H9 (cell line): ENCODE measurements at regions not wholly inside any gene's neighbourhood (a gene's known extent, or its start where the extent isn't known, plus 50 kb on each side); places are given as distances from the start of the nearest gene placed in this dataset.
"Not testable (repeated sequence)": the region's sequence is repeated elsewhere in the genome, so short reads cannot be mapped to it uniquely, and the experiment has no call there.

Experiments used
- DNase-seq: peaks from one replicate; pipeline ENCODE4 v3.0.0-alpha.2; 2017
- H2AFZ ChIP-seq: one replicate; pipeline ENCODE4 v1.6.1; 2013; ENCODE audit warnings: mild to moderate bottlenecking, low read length, control low read depth, moderate library complexity
- H2AK5ac ChIP-seq: 2 replicates; pipeline ENCODE4 v1.6.1; 2013; ENCODE audit warnings: low read length, control low read depth, mixed read lengths; ENCODE audit not compliant: insufficient read length
- H2BK120ac ChIP-seq: one replicate; pipeline ENCODE4 v1.6.1; 2013; ENCODE audit warnings: low read depth, mild to moderate bottlenecking, low read length, control low read depth, inconsistent platforms; ENCODE audit not compliant: poor library complexity, severe bottlenecking
- H2BK12ac ChIP-seq: 2 replicates; pipeline ENCODE4 v1.6.1; 2013; ENCODE audit warnings: low read length, control low read depth, mixed read lengths, low read depth; ENCODE audit not compliant: insufficient read length
- H2BK15ac ChIP-seq: 2 replicates; pipeline ENCODE4 v1.6.1; 2013; ENCODE audit warnings: low read depth, low read length, control low read depth
- H2BK20ac ChIP-seq: one replicate; pipeline ENCODE4 v1.6.1; 2013; ENCODE audit warnings: low read depth, mild to moderate bottlenecking, low read length, control low read depth, inconsistent platforms; ENCODE audit not compliant: poor library complexity, severe bottlenecking
- H2BK5ac ChIP-seq: 2 replicates; pipeline ENCODE4 v1.6.1; 2013; ENCODE audit warnings: low read length, control low read depth, mixed read lengths; ENCODE audit not compliant: insufficient read length
- H3K14ac ChIP-seq: 2 replicates; pipeline ENCODE4 v1.6.1; 2013; ENCODE audit warnings: low read length, control low read depth; ENCODE audit not compliant: insufficient read depth
- H3K18ac ChIP-seq: 2 replicates; pipeline ENCODE4 v1.6.1; 2013; ENCODE audit warnings: low read depth, mild to moderate bottlenecking, mixed read lengths, low read length, control low read depth; ENCODE audit not compliant: insufficient read length
- H3K23ac ChIP-seq: 2 replicates; pipeline ENCODE4 v1.6.1; 2013; ENCODE audit warnings: low read length, control low read depth, mixed read lengths, low read depth; ENCODE audit not compliant: insufficient read length
- H3K23me2 ChIP-seq: 2 replicates; pipeline ENCODE4 v1.6.1; 2013; ENCODE audit warnings: low read depth, mild to moderate bottlenecking, mixed read lengths, low read length, control low read depth; ENCODE audit not compliant: insufficient read length, poor library complexity, severe bottlenecking
- H3K27ac ChIP-seq: 2 replicates; pipeline ENCODE4 v1.5.1; 2013; ENCODE audit warnings: low read length, control low read depth, mixed read lengths, low read depth; ENCODE audit not compliant: insufficient read length
- H3K27me3 ChIP-seq: 2 replicates; pipeline ENCODE4 v1.6.1; 2013; ENCODE audit warnings: low read length, control low read depth, inconsistent platforms; ENCODE audit not compliant: insufficient read depth
- H3K4ac ChIP-seq: 2 replicates; pipeline ENCODE4 v1.6.1; 2013; ENCODE audit warnings: low read depth, mild to moderate bottlenecking, control low read depth, inconsistent platforms, low read length, moderate library complexity
- H3K4me1 ChIP-seq: 2 replicates; pipeline ENCODE4 v1.6.1; 2013; ENCODE audit warnings: low read length, control low read depth, inconsistent platforms; ENCODE audit not compliant: insufficient read depth
- H3K4me2 ChIP-seq: 2 replicates; pipeline ENCODE4 v1.6.1; 2013; ENCODE audit warnings: low read length, control low read depth, mixed read lengths; ENCODE audit not compliant: insufficient read length, insufficient read depth
- H3K56ac ChIP-seq: 2 replicates; pipeline ENCODE4 v1.6.1; 2013; ENCODE audit warnings: low read depth, mild to moderate bottlenecking, mixed read lengths, low read length, control low read depth; ENCODE audit not compliant: insufficient read length
- H3K79me1 ChIP-seq: 2 replicates; pipeline ENCODE4 v1.6.1; 2013; ENCODE audit warnings: low read depth, mild to moderate bottlenecking, moderate library complexity, low read length, control low read depth, inconsistent platforms; ENCODE audit not compliant: insufficient read depth, poor library complexity, severe bottlenecking
- H3K79me2 ChIP-seq: 2 replicates; pipeline ENCODE4 v1.6.1; 2013; ENCODE audit warnings: low read length, control low read depth, inconsistent platforms; ENCODE audit not compliant: insufficient read depth
- H3K9ac ChIP-seq: 2 replicates; pipeline ENCODE4 v1.6.1; 2013; ENCODE audit warnings: low read length, control low read depth, mixed read lengths; ENCODE audit not compliant: insufficient read length; ENCODE audit errors: extremely low read depth
- H3K9me3 ChIP-seq: one replicate; pipeline ENCODE4 v1.6.1; 2013; ENCODE audit warnings: low read depth, low read length, inconsistent platforms; ENCODE audit not compliant: control insufficient read depth
- H3T11ph ChIP-seq: one replicate; pipeline ENCODE4 v1.6.1; 2013; ENCODE audit warnings: mild to moderate bottlenecking, low read length, control low read depth, inconsistent platforms
- H4K20me1 ChIP-seq: one replicate; pipeline ENCODE4 v1.6.1; 2013; ENCODE audit not compliant: control insufficient read depth, insufficient read length, insufficient read depth
- H4K5ac ChIP-seq: 2 replicates; pipeline ENCODE4 v1.6.1; 2013; ENCODE audit warnings: low read depth, mild to moderate bottlenecking, mixed read lengths, low read length, control low read depth; ENCODE audit not compliant: insufficient read length
- H4K8ac ChIP-seq: replicated peaks from 2 replicates; pipeline ENCODE4 v1.6.1; 2013; ENCODE audit warnings: low read length, control low read depth, mixed read lengths, low read depth; ENCODE audit not compliant: insufficient read length
- H4K91ac ChIP-seq: 2 replicates; pipeline ENCODE4 v1.6.1; 2013; ENCODE audit warnings: low read depth, mild to moderate bottlenecking, moderate library complexity, mixed read lengths, low read length, control low read depth; ENCODE audit not compliant: insufficient read length
- H3K27ac Mint-ChIP-seq, 3 experiments: 2 replicates in 2 of 3; 3 replicates in 1 of 3; pipeline ENCODE4 v1.8.0; 2020 to 2021; ENCODE audit warnings: mixed read lengths in 3 of 3, mild to moderate bottlenecking in 1 of 3, moderate library complexity in 1 of 3
- H3K27me3 Mint-ChIP-seq: 2 replicates; pipeline ENCODE4 v1.8.0; 2021; ENCODE audit warnings: low read depth, mild to moderate bottlenecking, moderate library complexity, mixed read lengths
- H3K36me3 Mint-ChIP-seq, 3 experiments: 2 replicates in 2 of 3; 3 replicates in 1 of 3; pipeline ENCODE4 v1.8.0; 2020 to 2021; ENCODE audit warnings: low read depth in 3 of 3, mixed read lengths in 3 of 3; ENCODE audit not compliant: insufficient read depth in 1 of 3
- H3K4me1 Mint-ChIP-seq, 2 experiments: 2 replicates each; pipeline ENCODE4 v1.8.0; 2020; ENCODE audit warnings: mixed read lengths in 2 of 2
- H3K4me3 Mint-ChIP-seq, 2 experiments: 2 replicates in 1 of 2; 3 replicates in 1 of 2; pipeline ENCODE4 v1.8.0; 2020 to 2021; ENCODE audit warnings: mild to moderate bottlenecking in 2 of 2, mixed read lengths in 2 of 2, moderate library complexity in 1 of 2
- H3K9me3 Mint-ChIP-seq, 2 experiments: 2 replicates in 1 of 2; 3 replicates in 1 of 2; pipeline ENCODE4 v1.8.0; 2020; ENCODE audit warnings: mild to moderate bottlenecking in 2 of 2, mixed read lengths in 2 of 2, moderate library complexity in 1 of 2
- CTCF ChIP-seq: fragments of 200-600 bp; sonication (generic); conservative IDR thresholded peaks from 3 replicates; pipeline ENCODE4 v1.8.0; 2021; ENCODE audit warnings: antibody characterized with exemption, mild to moderate bottlenecking
- WGBS: extraction: QIAGEN DNeasy Blood & Tissue Kit; methylation state at CpG from one replicate; pipeline ENCODE4 v1.1.7; 2013; ENCODE audit warnings: missing lambda C conversion rate, low lambda C conversion rate, mixed read lengths; ENCODE audit not compliant: insufficient read length; ENCODE audit errors: extremely low coverage; 5-methylcytosine and 5-hydroxymethylcytosine counted together

GRCh38 chr5:158586054-158586453 is 513.7 kb downstream of the EBF1 start:
- H2BK20ac ChIP-seq: no peak overlapping the region
- H3K9ac ChIP-seq: no peak overlapping the region
- no peaks in the 10 kb centered on the region for H3K79me1 ChIP-seq
- no peaks in the 10 kb centered on the region for H4K20me1 ChIP-seq
- H3K18ac ChIP-seq: no peak overlapping the region
- H4K91ac ChIP-seq: no peak overlapping the region
- no peaks in the 10 kb centered on the region for H3K27me3 ChIP-seq
- no peak overlapping the region for H4K5ac ChIP-seq
- no CpG with 5 or more reads among the region's 2 CpGs for WGBS
- no peak overlapping the region for H3K4ac ChIP-seq
- no peak overlapping the region for H3K4me2 ChIP-seq
- H3K79me2 ChIP-seq: no peaks in the 10 kb centered on the region
- Mint-ChIP-seq H3K4me1 (peaks cover 7 to 12% of the 10 kb centered on the region in 2 experiments), H3K4me3 (no peak overlapping the region), H3K36me3 (peaks cover 11 to 32% (median 13%) of the 10 kb centered on the region in 3 experiments), H3K27ac (no peak overlapping the region; a peak in 1 of 7 replicates), H3K9me3 (peaks cover 31 to 32% of the 10 kb centered on the region in 2 experiments), H3K27me3 (peaks cover 4% of the 10 kb centered on the region)
- H2BK12ac ChIP-seq: no peak overlapping the region
- no peak overlapping the region for H2BK15ac ChIP-seq
- DNase-seq: no peak
- no peak overlapping the region for H3K14ac ChIP-seq
- TF ChIP-seq CTCF: no peak
- no peak overlapping the region for H2AK5ac ChIP-seq
- H3K4me1 ChIP-seq: peaks cover 8% of the 10 kb centered on the region; the same call in 1 of the 2 replicates
- no peak overlapping the region for H3K56ac ChIP-seq
- H2BK120ac ChIP-seq: no peak overlapping the region
- no peak overlapping the region for H3K27ac ChIP-seq
- H2AFZ ChIP-seq: no peak overlapping the region
- no peak overlapping the region for H4K8ac ChIP-seq
- no peaks in the 10 kb centered on the region for H3K23me2 ChIP-seq
- H3K23ac ChIP-seq: no peak overlapping the region
- H2BK5ac ChIP-seq: no peak overlapping the region
- no peak overlapping the region for H3T11ph ChIP-seq
- H3K9me3 ChIP-seq: no peaks in the 10 kb centered on the region

GRCh38 chr5:158582669-158583068 is 517.0 kb downstream of the EBF1 start:
- H3K79me1 ChIP-seq, H3K23ac ChIP-seq, H3K18ac ChIP-seq, H3K4me2 ChIP-seq, H3K9ac ChIP-seq, H3K79me2 ChIP-seq, H3K27me3 Mint-ChIP-seq, H3K4me3 Mint-ChIP-seq, H4K91ac ChIP-seq, H2AFZ ChIP-seq, DNase-seq, H2BK15ac ChIP-seq, H2AK5ac ChIP-seq, H4K8ac ChIP-seq, H4K20me1 ChIP-seq, H4K5ac ChIP-seq, H3K56ac ChIP-seq, H3K4me1 ChIP-seq, H3T11ph ChIP-seq, H3K4ac ChIP-seq, H3K23me2 ChIP-seq, H2BK12ac ChIP-seq, H3K9me3 ChIP-seq, H2BK120ac ChIP-seq, H2BK20ac ChIP-seq, H3K27me3 ChIP-seq, H3K27ac Mint-ChIP-seq, H3K4me1 Mint-ChIP-seq, H2BK5ac ChIP-seq, H3K14ac ChIP-seq, H3K27ac ChIP-seq: not testable (repeated sequence)
- H3K36me3 Mint-ChIP-seq: peaks cover 13 to 60% (median 33%) of the 10 kb centered on the region in 3 experiments
- H3K9me3 Mint-ChIP-seq: peaks cover 62 to 63% of the 10 kb centered on the region in 2 experiments
- no CpG with 5 or more reads among the region's 27 CpGs for WGBS
